Cardiac muscle cell (in vitro differentiated cells and primary cell): ENCODE measurements at regions not wholly inside any gene's neighbourhood (a gene's known extent, or its start where the extent isn't known, plus 50 kb on each side); places are given as distances from the start of the nearest gene placed in this dataset.

Source experiments
- DNase-seq, 2 donors: peaks; one replicate each; pipeline versions ENCODE4 v3.0.0 to v3.0.0-alpha.2; 2010 to 2017; ENCODE audit warnings: low read depth in 1 of 2, low spot score in 1 of 2
- H3K27ac ChIP-seq: fragments of 200-600 bp; sonication (generic); 2 replicates; pipeline ENCODE4 v1.5.1; 2016
- H3K27me3 ChIP-seq: fragments of 200-600 bp; sonication (generic); 2 replicates; pipeline ENCODE4 v1.6.0; 2016; ENCODE audit warnings: control low read depth
- H3K36me3 ChIP-seq: fragments of 200-600 bp; sonication (generic); 2 replicates; pipeline ENCODE4 v1.5.1; 2016; ENCODE audit warnings: control low read depth
- H3K4me1 ChIP-seq: fragments of 200-600 bp; sonication (generic); 2 replicates; pipeline ENCODE4 v1.8.1; 2017; ENCODE audit warnings: low read depth, mild to moderate bottlenecking, mixed run types
- H3K4me3 ChIP-seq: fragments of 200-600 bp; sonication (generic); 2 replicates; pipeline ENCODE4 v1.5.1; 2016; ENCODE audit warnings: mild to moderate bottlenecking
- H3K9me3 ChIP-seq: fragments of 200-600 bp; sonication (generic); 2 replicates; pipeline ENCODE4 v1.5.1; 2017; ENCODE audit warnings: low read depth, mild to moderate bottlenecking, control low read depth
- CTCF ChIP-seq: IDR thresholded peaks from 2 replicates; pipeline ENCODE4 v1.5.1; 2012; ENCODE audit warnings: low read depth, mild to moderate bottlenecking, low read length

- H3K27me3 ChIP-seq, result no peaks in the 10 kb centered on the region
- H3K27ac ChIP-seq, result no peak overlapping the region
- H3K9me3 ChIP-seq, result no peaks in the 10 kb centered on the region
- no peaks in the 10 kb centered on the region for H3K4me1 ChIP-seq
- H3K4me3 ChIP-seq, result no peak overlapping the region
- TF ChIP-seq CTCF, result no peak
- DNase-seq, result peak in 1 of 2 donors; percentile 40
- no peaks in the 10 kb centered on the region for H3K36me3 ChIP-seq
Observed at GRCh38 chr10:44011603-44011981, 362.9 kb upstream of the ZNF32 start.

GRCh38 chr10:44010873-44011602 is 362.4 kb upstream of the ZNF32 start:
- Histone ChIP-seq H3K36me3 (no peaks in the 10 kb centered on the region), H3K9me3 (no peaks in the 10 kb centered on the region), H3K4me1 (no peaks in the 10 kb centered on the region), H3K27me3 (no peaks in the 10 kb centered on the region), H3K27ac (no peak overlapping the region), H3K4me3 (no peak overlapping the region)
- TF ChIP-seq CTCF, result no peak
- DNase-seq, result no peak

GRCh38 chr10:44009891-44010632 is 361.4 kb upstream of the ZNF32 start:
- Histone ChIP-seq H3K4me3 (no peak overlapping the region), H3K27me3 (no peaks in the 10 kb centered on the region), H3K9me3 (no peaks in the 10 kb centered on the region), H3K27ac (no peak overlapping the region), H3K4me1 (no peaks in the 10 kb centered on the region), H3K36me3 (no peaks in the 10 kb centered on the region)
- DNase-seq, result no peak
- TF ChIP-seq CTCF, result no peak

- no peak for DNase-seq
- no peaks in the 10 kb centered on the region for H3K9me3 ChIP-seq
- no peaks in the 10 kb centered on the region for H3K4me1 ChIP-seq
- no peak overlapping the region for H3K27ac ChIP-seq
- no peak overlapping the region for H3K4me3 ChIP-seq
- H3K36me3 ChIP-seq, result no peaks in the 10 kb centered on the region
- no peaks in the 10 kb centered on the region for H3K27me3 ChIP-seq
- TF ChIP-seq CTCF, result no peak
Observed at GRCh38 chr10:44008917-44009709, 360.4 kb upstream of the ZNF32 start.

GRCh38 chr10:44008270-44008916 is 359.7 kb upstream of the ZNF32 start:
- H3K4me3 ChIP-seq, result no peak overlapping the region
- H3K36me3 ChIP-seq, result no peaks in the 10 kb centered on the region
- no peaks in the 10 kb centered on the region for H3K9me3 ChIP-seq
- no peak for DNase-seq
- TF ChIP-seq CTCF, result no peak
- H3K4me1 ChIP-seq, result no peaks in the 10 kb centered on the region
- H3K27ac ChIP-seq, result no peak overlapping the region
- no peaks in the 10 kb centered on the region for H3K27me3 ChIP-seq
